HepG2 (cell line): ENCODE measurements at regions not wholly inside any gene's neighbourhood (a gene's known extent, or its start where the extent isn't known, plus 50 kb on each side); places are given as distances from the start of the nearest gene placed in this dataset.
"Not testable (repeated sequence)": the region's sequence is repeated elsewhere in the genome, so short reads cannot be mapped to it uniquely, and the experiment has no call there.

Source experiments
- ATAC-seq: fragments of 200-7000 bp; cut with Tn5 transposase; 3 replicates; pipeline ENCODE4 v1.9.1; 2020; ENCODE audit warnings: mild to moderate bottlenecking, moderate library complexity
- BruUV-seq: library from RNA; stranded (reverse); fragments of 400-500 nt; replicated peaks from 2 replicates; lab custom pipeline; 2021; lab: Mats Ljungman, UMichigan
- CTCF ChIA-PET: fragments of 300-600 bp; formaldehyde crosslinking; extraction: SDS; loops from one replicate; lab custom pipeline; 2021; ENCODE audit warnings: low total read pairs, inconsistent platforms, low intra/inter-chr PET ratio; lab: Yijun Ruan, JAX
- POLR2A ChIA-PET: fragments of 350-600 bp; sonication (Branson Sonifier 250); formaldehyde crosslinking; loops from one replicate; lab custom pipeline; 2020; ENCODE audit warnings: antibody characterized with exemption, inconsistent platforms; lab: Yijun Ruan, JAX
- DNase-seq: peaks from one replicate; pipeline ENCODE4 v3.0.0-alpha.2; 2015; ENCODE audit warnings: low spot score
- FAIRE-seq: peaks from 3 replicates; lab custom pipeline; 2011; peaks lifted over from hg19 to GRCh38; lab: Jason Lieb, UNC
- H2AFZ ChIP-seq: one replicate; pipeline ENCODE4 v1.6.1; 2011; ENCODE audit warnings: low read length, inconsistent platforms
- H3K27ac ChIP-seq: fragments of 300-600 bp; 3 replicates; pipeline ENCODE4 v1.8.0; 2011; ENCODE audit warnings: mixed run types, mild to moderate bottlenecking, mixed read lengths, low read length, inconsistent platforms; ENCODE audit not compliant: insufficient read depth; ENCODE audit errors: extremely low read length
- H3K27me3 ChIP-seq, 2 experiments: fragments of 200-600 bp in 1 of 2; 2 replicates in 1 of 2; 3 replicates in 1 of 2; pipeline versions ENCODE4 v1.6.0 to v1.8.0; 2011; ENCODE audit warnings: low read length in 2 of 2, mild to moderate bottlenecking in 2 of 2, moderate library complexity in 2 of 2, inconsistent platforms in 1 of 2; ENCODE audit not compliant: insufficient read depth in 2 of 2, control insufficient read depth in 1 of 2
- H3K36me3 ChIP-seq, 2 experiments: fragments of 200-600 bp in 1 of 2; replicated peaks in 1 of 2; 2 replicates in 1 of 2; 3 replicates in 1 of 2; pipeline versions ENCODE4 v1.5.1 to v1.8.0; 2011; ENCODE audit warnings: low read length in 2 of 2, inconsistent platforms in 1 of 2; ENCODE audit not compliant: insufficient read depth in 2 of 2, control insufficient read depth in 1 of 2
- H3K4me1 ChIP-seq: 2 replicates; pipeline ENCODE4 v1.5.1; 2012; ENCODE audit warnings: low read length, inconsistent platforms; ENCODE audit not compliant: insufficient read depth
- H3K4me2 ChIP-seq: 2 replicates; pipeline ENCODE4 v1.6.0; 2011; ENCODE audit warnings: low read depth, low read length, inconsistent platforms
- H3K4me3 ChIP-seq, 3 experiments: fragments of 200-600 bp in 1 of 3; sonication (generic), shearing (Covaris generic) in 1 of 3; replicated peaks in 1 of 3; 2 replicates each; pipeline ENCODE4 v1.5.1; 2011 to 2016; ENCODE audit warnings: low read length in 3 of 3, inconsistent platforms in 2 of 3, low read depth in 2 of 3, mild to moderate bottlenecking in 2 of 3, control low read depth in 1 of 3, mixed read lengths in 1 of 3; ENCODE audit not compliant: insufficient read depth in 1 of 3
- H3K79me2 ChIP-seq: one replicate; pipeline ENCODE4 v1.6.1; 2011; ENCODE audit warnings: low read length, inconsistent platforms; ENCODE audit not compliant: insufficient read depth
- H3K9ac ChIP-seq: 2 replicates; pipeline ENCODE4 v1.6.0; 2011; ENCODE audit warnings: mild to moderate bottlenecking, low read depth, low read length, inconsistent platforms; ENCODE audit not compliant: insufficient read depth
- H3K9me3 ChIP-seq: 2 replicates; pipeline ENCODE4 v1.5.1; 2012; ENCODE audit warnings: mild to moderate bottlenecking, low read length
- H4K20me1 ChIP-seq: 2 replicates; pipeline ENCODE4 v1.6.0; 2011; ENCODE audit warnings: inconsistent platforms, mild to moderate bottlenecking, low read length, moderate library complexity; ENCODE audit not compliant: insufficient read depth
- MAFK ChIP-seq, 2 experiments: IDR thresholded peaks in 1 of 2; conservative IDR thresholded peaks in 1 of 2; 2 replicates each; pipeline ENCODE4 v1.6.1; 2011; ENCODE audit warnings: improper control_type of control experiment in 2 of 2, low read length in 2 of 2
- NFE2L2 ChIP-seq: fragments of 150-350 bp; IDR thresholded peaks from 2 replicates; pipeline ENCODE4 v1.6.1; 2014; ENCODE audit warnings: low read length
- TBL1XR1 ChIP-seq: fragments of 150-350 bp; IDR thresholded peaks from 2 replicates; pipeline ENCODE4 v1.6.1; 2014; ENCODE audit warnings: borderline replicate concordance, low read length; ENCODE audit not compliant: partially characterized antibody
- THAP11 ChIP-seq: IDR thresholded peaks from 2 replicates; pipeline ENCODE4 v1.6.1; 2016; ENCODE audit warnings: missing biosample characterization, missing genetic modification reagents
- WGBS: methylation state at CpG from one replicate; pipeline ENCODE4 v1.1.6; 2017; ENCODE audit warnings: low lambda C conversion rate; 5-methylcytosine and 5-hydroxymethylcytosine counted together
- in situ Hi-C: cut with HindIII; loops from 2 replicates; pipeline ENCODE4 v1.10.0; 2017; ENCODE audit warnings: low pct_unique_long_range_greater_than_20kb; ENCODE audit not compliant: extremely low pct_ligation_motif_present
- intact Hi-C: fragments of 100-400 bp; cut with micrococcal nuclease; formaldehyde crosslinking; loops from one replicate; pipeline ENCODE4 v1.10.0; 2022; ENCODE audit not compliant: unreplicated experiment

GRCh38 chr3:29026959-29027358 is 253.9 kb upstream of the RBMS3 start:
- H3K27ac ChIP-seq = no peak overlapping the region
- peaks cover 15% of the 10 kb centered on the region for H3K9me3 ChIP-seq
- BruUV-seq = no TSS peak
- WGBS = 0% methylated on average over 3 of the region's 3 CpGs
- no peaks in the 10 kb centered on the region for H3K4me1 ChIP-seq
- ChIA-PET POLR2A (no interaction called here), CTCF (no interaction called here)
- FAIRE-seq (no peak), ATAC-seq (no peak), DNase-seq (no peak)
- in situ Hi-C loops = no loop called here
- H3K36me3 ChIP-seq = no peaks in the 10 kb centered on the region
- no peak overlapping the region for H2AFZ ChIP-seq
- intact Hi-C loops = no loop called here
- no peak overlapping the region for H3K4me3 ChIP-seq
- H3K79me2 ChIP-seq = no peaks in the 10 kb centered on the region
- TF ChIP-seq NFE2L2 (0 out of 2 replicates have a peak, but pooled peaks have one; percentile 5), TBL1XR1 (no peak), THAP11 (CRISPR knock-in tag) (no peak), MAFK (conservative IDR thresholded peaks at IDR 0.05 in 1 of 2, IDR thresholded peaks at IDR 0.05 in 1 of 2; ENCODE audit: low read length in 2 of 2) (peak; percentile 42 to 54)
- H3K27me3 ChIP-seq = no peaks in the 10 kb centered on the region
- H4K20me1 ChIP-seq = no peaks in the 10 kb centered on the region
- H3K9ac ChIP-seq = no peak overlapping the region
- no peak overlapping the region for H3K4me2 ChIP-seq

- DNase-seq, H3K79me2 ChIP-seq, H2AFZ ChIP-seq, H3K27me3 ChIP-seq, CTCF ChIA-PET, FAIRE-seq, ATAC-seq, H4K20me1 ChIP-seq, POLR2A ChIA-PET, in situ Hi-C loops, BruUV-seq, intact Hi-C loops, H3K4me2 ChIP-seq, H3K27ac ChIP-seq, H3K4me1 ChIP-seq, H3K9ac ChIP-seq, H3K36me3 ChIP-seq, H3K4me3 ChIP-seq: not testable (repeated sequence)
- peaks cover 21% of the 10 kb centered on the region for H3K9me3 ChIP-seq
- 4% methylated on average over 2 of the region's 2 CpGs for WGBS
Measured at GRCh38 chr3:29031175-29031574, 249.7 kb upstream of the RBMS3 start.
